GM23248 (cell line): ENCODE measurements at regions not wholly inside any gene's neighbourhood (a gene's known extent, or its start where the extent isn't known, plus 50 kb on each side); places are given as distances from the start of the nearest gene placed in this dataset.

Experiments
- EZH2 ChIP-seq: fragments of 200-600 bp; sonication (generic); IDR thresholded peaks from 2 replicates; pipeline ENCODE4 v1.6.1; 2018; ENCODE audit warnings: antibody characterized with exemption, mild to moderate bottlenecking; ENCODE audit not compliant: insufficient read depth, poor library complexity, severe bottlenecking
- EZH2phosphoT487 ChIP-seq: fragments of 200-600 bp; sonication (generic); IDR thresholded peaks from 2 replicates; pipeline ENCODE4 v1.6.1; 2018; ENCODE audit warnings: antibody characterized with exemption, moderate library complexity, mild to moderate bottlenecking, low read depth; ENCODE audit not compliant: insufficient read depth

- no peak for TF ChIP-seq EZH2
- TF ChIP-seq EZH2phosphoT487: no peak
Measured at GRCh38 chr17:5980941-5981340, 89.2 kb upstream of the WSCD1 start.
